Ecto neural progenitor cell (in vitro differentiated cells): ENCODE measurements at regions not wholly inside any gene's neighbourhood (a gene's known extent, or its start where the extent isn't known, plus 50 kb on each side); places are given as distances from the start of the nearest gene placed in this dataset.
"Not testable (repeated sequence)": the region's sequence is repeated elsewhere in the genome, so short reads cannot be mapped to it uniquely, and the experiment has no call there.

Source experiments
- DNase-seq: peaks from one replicate; pipeline ENCODE4 v3.0.0-alpha.2; 2018; ENCODE audit warnings: low spot score

DNA sequence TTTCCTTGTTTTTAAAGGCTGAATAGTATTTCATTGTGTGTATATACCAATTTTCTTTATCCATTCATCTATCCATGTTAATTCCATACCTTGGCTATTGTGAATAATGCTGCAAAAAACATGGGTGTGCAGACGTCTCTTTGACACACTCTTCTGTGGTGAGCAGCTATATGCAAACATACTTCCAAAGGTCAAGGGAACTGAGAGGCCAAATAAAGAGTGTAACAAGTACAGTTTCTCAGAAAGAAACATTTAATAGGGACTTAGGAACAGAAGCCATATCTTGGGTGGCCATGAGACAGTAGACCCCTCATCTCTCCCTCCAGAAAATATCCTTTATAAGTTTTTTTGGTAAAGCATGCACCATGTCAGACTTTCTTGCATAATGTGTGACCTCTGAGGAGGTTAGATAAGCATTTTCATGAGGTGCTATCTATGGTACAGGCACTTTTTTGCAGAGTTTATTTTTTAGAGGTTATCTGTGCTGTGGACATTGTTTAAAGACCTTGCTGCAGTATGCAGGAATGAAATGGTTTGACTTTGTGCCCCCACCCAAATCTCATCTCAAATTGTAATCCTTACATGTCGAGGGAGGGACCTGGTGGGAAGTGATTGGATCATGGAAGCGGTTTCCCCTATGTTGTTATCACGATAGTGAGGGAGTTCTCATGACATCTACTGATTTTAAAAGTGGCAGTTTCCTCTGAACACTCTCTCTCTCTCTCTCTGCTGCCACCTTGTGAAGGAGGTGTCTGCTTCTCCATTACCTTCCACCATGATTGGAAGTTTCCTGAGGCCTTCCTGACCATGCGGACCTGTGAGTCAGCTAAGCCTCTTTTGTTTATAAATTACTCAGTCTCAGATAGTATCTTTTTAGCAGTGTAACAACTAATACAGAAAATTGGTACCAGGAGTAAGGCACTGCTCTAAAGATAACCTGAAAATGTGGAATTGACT is 1202.3 kb downstream of the GALC start:
- no peak for DNase-seq

DNA sequence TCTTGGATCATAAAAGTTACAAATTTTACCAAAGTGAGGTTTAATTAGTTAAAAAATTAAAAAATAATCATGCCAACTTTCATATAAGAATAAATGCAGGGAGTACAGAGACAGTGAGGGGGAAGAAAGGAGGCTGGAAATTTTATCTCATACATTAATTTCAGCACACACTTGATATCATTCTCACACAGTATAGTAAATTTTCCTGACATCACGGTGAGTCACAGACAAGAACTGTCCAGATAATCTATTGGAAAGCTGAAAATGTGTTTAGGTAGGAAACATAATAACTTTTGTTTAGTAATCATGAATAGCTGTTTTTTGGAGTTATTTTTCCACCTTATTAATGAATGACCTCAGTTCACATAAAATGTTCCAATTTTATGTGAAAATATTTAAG is 1204.8 kb downstream of the GALC start:
- no peak for DNase-seq

DNA sequence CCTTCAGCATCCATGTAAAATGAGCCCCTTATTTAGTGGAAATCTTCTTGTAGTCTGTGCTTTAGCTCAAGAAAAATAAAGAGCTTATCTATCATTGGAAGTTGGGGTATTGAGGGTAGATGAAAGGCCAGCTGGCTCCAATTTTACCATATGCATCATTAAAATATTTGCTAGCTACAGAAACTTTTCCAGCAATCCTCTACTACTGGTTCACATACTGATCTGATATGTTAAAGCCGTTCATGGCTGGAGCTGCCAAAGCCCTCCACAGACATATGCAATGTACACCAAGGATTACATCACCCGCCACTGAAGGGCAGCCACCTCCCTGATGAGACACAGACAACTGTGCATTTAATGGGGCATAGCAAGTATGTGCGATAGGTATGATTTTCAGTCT is 1205.3 kb downstream of the GALC start:
- no peak for DNase-seq

- no peak for DNase-seq
Observed at GRCh38 chr14:86782092-86782580, 1210.8 kb downstream of the GALC start.

DNA sequence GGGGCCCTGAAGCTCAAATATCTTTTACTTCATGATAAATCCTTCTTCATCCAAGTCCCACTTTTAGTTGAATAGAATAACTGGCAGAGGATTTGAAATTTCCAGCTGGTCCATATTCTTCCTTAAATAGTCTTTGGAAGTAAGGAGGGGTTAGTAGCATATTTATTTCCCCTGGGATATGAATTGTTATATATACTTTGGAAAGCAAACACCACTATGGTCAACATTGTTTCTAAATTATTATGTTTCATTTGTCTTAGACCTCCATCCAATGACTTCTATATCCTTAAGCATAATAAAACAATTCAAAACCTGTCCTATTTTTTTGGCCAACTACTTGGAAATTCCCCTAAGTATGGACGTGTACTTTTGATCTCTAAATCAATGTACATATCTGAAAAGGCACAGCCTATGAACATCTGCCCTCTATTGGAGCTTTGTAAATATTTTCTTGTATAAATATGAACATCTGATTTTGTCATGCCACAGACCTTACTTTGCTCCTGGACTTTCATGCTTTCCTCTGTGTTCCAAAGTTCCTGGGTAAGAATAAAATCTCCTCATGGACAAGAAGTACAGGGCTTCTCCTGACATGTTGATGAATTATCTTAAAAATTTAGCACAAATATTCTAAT is 1212.0 kb downstream of the GALC start:
- no peak for DNase-seq

DNA sequence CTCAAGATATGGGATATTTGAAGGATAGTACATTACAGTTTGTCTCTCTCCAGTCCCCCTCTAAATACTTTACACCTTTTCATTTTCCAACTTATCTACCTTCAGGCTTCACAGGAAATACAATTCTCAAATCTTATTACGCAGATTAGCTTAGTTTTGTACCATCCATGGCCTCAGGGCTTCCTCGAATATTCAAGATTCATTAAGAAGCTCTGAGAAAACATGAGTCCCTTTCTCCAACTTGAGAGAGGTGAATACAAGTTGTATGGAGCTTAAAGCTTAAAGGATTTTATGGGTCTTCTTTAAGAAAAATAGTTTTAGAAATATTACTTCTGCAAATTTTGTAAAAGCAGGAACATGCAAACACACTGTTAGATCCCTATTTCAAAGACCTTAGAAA is 1212.5 kb downstream of the GALC start:
- no peak for DNase-seq

GRCh38 chr14:86779416-86779815 is 1213.6 kb downstream of the GALC start:
- DNase-seq = no peak

GRCh38 chr14:86777963-86778602 is 1214.9 kb downstream of the GALC start:
- DNase-seq = no peak

GRCh38 chr14:86775896-86776295 is 1217.1 kb downstream of the GALC start:
- not testable (repeated sequence) for DNase-seq

- no peak for DNase-seq
Observed at GRCh38 chr14:86774916-86775315, 1218.1 kb downstream of the GALC start.

GRCh38 chr14:86772075-86772474 is 1220.9 kb downstream of the GALC start:
- no peak for DNase-seq

DNA sequence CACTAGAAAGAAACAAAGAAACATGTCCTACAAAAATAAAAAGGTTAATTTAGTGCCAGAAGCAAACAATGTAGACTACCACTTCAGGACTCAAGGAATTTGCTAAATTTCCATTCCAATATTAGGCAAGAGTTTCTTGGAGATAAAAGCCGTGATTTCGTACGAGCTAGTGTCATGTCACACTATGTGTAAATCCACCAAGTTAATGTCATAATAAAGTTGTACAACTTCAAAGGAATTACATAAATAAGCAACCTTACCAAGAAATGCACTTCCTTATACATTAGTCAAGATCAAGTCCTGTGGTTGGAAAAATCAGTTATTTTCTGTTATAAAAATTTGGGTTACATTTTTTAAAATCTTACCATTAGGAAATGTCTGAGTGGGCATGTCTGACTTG is 1222.8 kb downstream of the GALC start:
- no peak for DNase-seq

- DNase-seq = no peak
Observed at GRCh38 chr14:86766469-86766868, 1226.5 kb downstream of the GALC start.

DNA sequence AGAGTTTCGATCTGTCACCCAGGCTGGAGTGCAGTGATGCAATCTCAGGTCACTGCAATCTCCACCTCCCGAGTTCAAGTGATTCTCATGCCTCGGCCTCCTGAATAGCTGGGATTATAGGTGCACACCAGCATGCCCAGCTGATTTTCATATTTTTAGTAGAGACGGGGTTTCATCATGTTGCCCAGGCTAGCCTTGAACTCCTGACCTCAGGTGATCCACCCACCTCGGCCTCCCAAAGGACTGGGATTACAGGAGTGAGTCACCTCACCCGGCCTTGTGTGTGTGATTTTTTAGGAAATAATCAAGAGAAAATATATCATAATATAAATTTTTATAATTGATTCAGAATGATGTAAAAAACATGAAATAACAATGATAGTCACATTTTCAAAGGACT is 1231.4 kb downstream of the GALC start:
- DNase-seq = no peak

DNA sequence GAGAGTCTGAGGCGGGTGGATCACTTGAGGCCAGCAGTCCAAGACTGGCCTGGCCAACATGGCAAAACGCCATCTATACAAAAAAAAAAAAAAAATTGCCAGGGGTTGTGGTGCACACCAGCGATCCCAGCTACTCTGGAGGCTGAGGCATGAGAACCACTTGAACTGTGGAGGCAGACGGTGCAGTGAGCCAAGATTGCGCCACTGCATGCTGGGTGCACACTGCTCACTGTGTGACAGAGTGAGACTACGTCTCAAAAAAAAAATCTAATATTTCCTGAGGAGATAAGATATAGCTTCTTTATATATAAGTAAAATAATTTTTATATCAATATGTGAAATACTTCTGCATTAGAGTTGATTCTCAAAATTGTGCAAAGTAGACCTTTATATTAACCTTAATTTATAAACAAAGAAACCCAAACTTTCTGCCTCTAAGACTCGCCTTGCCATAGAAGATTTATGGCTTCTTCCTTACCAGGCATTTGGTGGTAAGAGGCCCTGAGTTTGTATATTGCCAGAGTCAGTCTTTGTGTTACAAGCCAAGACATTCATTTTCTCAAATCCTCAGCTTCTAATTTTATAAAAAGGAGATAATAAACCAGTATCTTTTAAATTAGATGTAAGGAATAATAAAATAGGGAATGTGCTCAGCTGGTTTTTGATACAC is 1226.7 kb downstream of the FLRT2 start:
- DNase-seq = no peak

DNA sequence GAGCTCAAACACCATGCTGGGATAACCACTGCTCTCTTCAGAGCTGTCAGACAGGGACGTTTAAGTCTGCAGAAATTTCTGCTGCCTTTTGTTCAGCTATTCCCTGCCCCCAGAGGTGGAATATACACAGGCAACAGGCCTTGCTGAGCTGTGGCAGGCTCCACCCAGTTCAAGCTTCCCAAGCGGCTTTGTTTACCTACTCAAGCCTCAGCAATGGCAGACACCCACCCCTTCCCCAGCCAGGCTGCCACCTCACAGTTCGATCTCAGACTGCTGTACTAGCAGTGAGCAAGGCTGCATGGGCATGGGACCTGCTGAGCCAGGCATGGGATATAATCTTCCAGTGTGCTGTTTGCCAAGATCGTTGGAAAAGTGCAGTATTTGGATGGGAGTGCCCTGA is 1220.5 kb downstream of the FLRT2 start:
- not testable (repeated sequence) for DNase-seq

GRCh38 chr14:86739761-86740160 is 1209.8 kb downstream of the FLRT2 start:
- no peak for DNase-seq

DNA sequence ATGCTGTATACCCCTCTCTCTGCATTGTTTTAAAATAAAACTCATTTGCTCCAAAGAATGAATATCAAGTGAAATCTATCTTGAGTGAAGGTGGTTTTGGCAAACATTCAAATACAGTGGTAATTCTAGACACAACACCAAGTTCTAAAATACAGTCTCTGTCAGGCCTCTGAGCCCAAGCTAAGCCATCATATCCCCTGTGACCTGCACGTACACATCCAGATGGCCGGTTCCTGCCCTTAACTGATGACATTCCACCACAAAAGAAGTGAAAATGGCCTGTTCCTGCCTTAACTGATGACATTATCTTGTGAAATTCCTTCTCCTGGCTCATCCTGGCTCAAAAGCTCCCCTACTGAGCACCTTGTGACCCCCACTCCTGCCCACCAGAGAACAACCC is 1201.5 kb downstream of the FLRT2 start:
- DNase-seq = not testable (repeated sequence)

DNA sequence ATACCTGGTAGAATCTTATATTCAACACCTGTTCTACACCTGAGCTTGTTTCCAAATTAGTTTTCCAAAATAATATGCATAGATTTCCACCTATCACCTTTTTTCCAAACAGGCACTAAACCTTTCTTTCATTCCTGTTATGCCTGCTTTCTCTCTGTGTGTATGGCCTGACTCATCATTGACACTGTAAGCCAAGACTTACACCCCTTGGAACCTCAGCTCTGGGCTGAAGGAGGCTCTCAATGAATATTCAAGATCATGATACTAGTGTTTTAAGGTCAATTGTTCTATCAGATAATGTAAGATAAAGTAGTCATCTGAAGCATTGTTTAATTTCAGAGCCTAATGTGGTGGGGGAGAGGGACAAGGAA is 1193.3 kb downstream of the FLRT2 start:
- no peak for DNase-seq

GRCh38 chr14:86722612-86723253 is 1192.8 kb downstream of the FLRT2 start:
- DNase-seq = no peak

GRCh38 chr14:86714575-86714974 is 1184.6 kb downstream of the FLRT2 start:
- no peak for DNase-seq

- DNase-seq = no peak
Observed at GRCh38 chr14:86714153-86714552, 1184.2 kb downstream of the FLRT2 start.
